ENCODE measurements at regions not wholly inside any gene's neighbourhood (a gene's known extent, or its start where the extent isn't known, plus 50 kb on each side); places are given as distances from the start of the nearest gene placed in this dataset.

- FAIRE-seq = no peak
Observed at GRCh38 chr2:168380500-168380899, 75.6 kb upstream of the CERS6 start.

GRCh38 chr2:168392024-168392423, 64.0 kb upstream of the CERS6 start:
- no peak for FAIRE-seq

GRCh38 chr2:168392797-168393196, 63.3 kb upstream of the CERS6 start:
- FAIRE-seq = no peak

- FAIRE-seq = no peak
Observed at GRCh38 chr2:168394262-168394661, 61.8 kb upstream of the CERS6 start.

GRCh38 chr2:168396131-168396530, 59.9 kb upstream of the CERS6 start:
- no peak for FAIRE-seq

- FAIRE-seq = no peak
Observed at GRCh38 chr2:168397629-168398028, 58.4 kb upstream of the CERS6 start.

- no peak for FAIRE-seq
Observed at GRCh38 chr2:168401048-168401556, 55.0 kb upstream of the CERS6 start.

GRCh38 chr2:168401771-168402170, 54.3 kb upstream of the CERS6 start:
- FAIRE-seq = no peak

GRCh38 chr2:168402531-168402930, 53.5 kb upstream of the CERS6 start:
- no peak for FAIRE-seq

GRCh38 chr2:168403736-168404135, 52.3 kb upstream of the CERS6 start:
- no peak for FAIRE-seq

- no peak for FAIRE-seq
Observed at GRCh38 chr2:168404764-168405163, 51.3 kb upstream of the CERS6 start.
